HCT116 (cell line): ENCODE measurements at regions not wholly inside any gene's neighbourhood (a gene's known extent, or its start where the extent isn't known, plus 50 kb on each side); places are given as distances from the start of the nearest gene placed in this dataset.

ENCODE experiments used
- ATAC-seq: fragments of 200-7000 bp; cut with Tn5 transposase; 2 replicates; pipeline ENCODE4 v1.9.1; 2020; ENCODE audit warnings: mild to moderate bottlenecking, moderate library complexity
- BruUV-seq: library from RNA; stranded (reverse); fragments of 400-500 nt; replicated peaks from 2 replicates; lab custom pipeline; 2021; lab: Mats Ljungman, UMichigan
- CTCF ChIA-PET: fragments of 300-600 bp; sonication (Branson Sonifier 250); formaldehyde crosslinking; loops from one replicate; lab custom pipeline; 2021; ENCODE audit warnings: antibody characterized with exemption; lab: Charles Lee
- POLR2A ChIA-PET: fragments of 300-600, 350-600 bp; sonication (Branson Sonifier 250); formaldehyde crosslinking; loops from one replicate; lab custom pipeline; 2021; ENCODE audit warnings: antibody characterized with exemption; lab: Charles Lee
- RAD21 ChIA-PET, 2 experiments: fragments of 300-600 bp; sonication (Branson Sonifier 250); formaldehyde crosslinking; loops; one replicate each; lab custom pipeline; 2023; ENCODE audit warnings: low total read pairs in 2 of 2; ENCODE audit not compliant: uncharacterized antibody in 2 of 2, unreplicated experiment in 2 of 2, low non-redundant PET in 1 of 2; lab: Charles Lee
- DNase-seq: peaks from one replicate; pipeline ENCODE4 v3.0.0-alpha.2; 2010; ENCODE audit warnings: low read depth, low spot score
- H2AFZ ChIP-seq: fragments of 200-600 bp; shearing (Covaris generic), sonication (generic); 2 replicates; pipeline ENCODE4 v1.6.1; 2017; ENCODE audit warnings: low read depth, mixed run types, mixed read lengths, antibody characterized with exemption, low read length; ENCODE audit not compliant: poor library complexity, severe bottlenecking
- H3K27ac ChIP-seq: 2 replicates; pipeline ENCODE4 v1.5.1; 2012; ENCODE audit warnings: low read depth, low read length
- H3K27me3 ChIP-seq: fragments of 200-600 bp; sonication (generic); 2 replicates; pipeline ENCODE4 v1.6.1; 2016; ENCODE audit warnings: mixed run types, low read length, mixed read lengths; ENCODE audit not compliant: insufficient read depth
- H3K36me3 ChIP-seq, 2 experiments: fragments of 200-500 bp in 1 of 2; fragments of 200-600 bp in 1 of 2; sonication (Bioruptor generic) in 1 of 2; sonication (generic) in 1 of 2; 2 replicates each; pipeline versions ENCODE4 v1.5.1 to v1.6.1; 2014 to 2016; ENCODE audit warnings: low read length in 2 of 2, inconsistent platforms in 1 of 2, mixed read lengths in 1 of 2, mixed run types in 1 of 2; ENCODE audit not compliant: insufficient read depth in 2 of 2, control insufficient read depth in 1 of 2
- H3K4me1 ChIP-seq, 2 experiments: fragments of 200-600 bp in 1 of 2; sonication (generic) in 1 of 2; 2 replicates each; pipeline versions ENCODE4 v1.5.1 to v1.6.1; 2012 to 2017; ENCODE audit warnings: low read length in 2 of 2, inconsistent platforms in 1 of 2, mild to moderate bottlenecking in 1 of 2, mixed read lengths in 1 of 2, mixed run types in 1 of 2, moderate library complexity in 1 of 2; ENCODE audit not compliant: insufficient read depth in 2 of 2, control insufficient read depth in 1 of 2
- H3K4me2 ChIP-seq: fragments of 200-600 bp; sonication (generic); 2 replicates; pipeline ENCODE4 v1.6.1; 2017; ENCODE audit warnings: mixed run types, low read length, mixed read lengths
- H3K4me3 ChIP-seq, 2 experiments: fragments of 200-600 bp in 1 of 2; sonication (generic) in 1 of 2; replicated peaks in 1 of 2; 2 replicates each; pipeline ENCODE4 v1.5.1; 2011 to 2016; ENCODE audit warnings: low read length in 2 of 2, control low read depth in 1 of 2, low read depth in 1 of 2, mild to moderate bottlenecking in 1 of 2, mixed read lengths in 1 of 2, mixed run types in 1 of 2
- H3K79me2 ChIP-seq: fragments of 200-600 bp; sonication (generic); 2 replicates; pipeline ENCODE4 v1.6.1; 2017; ENCODE audit warnings: mild to moderate bottlenecking, mixed run types, low read length, moderate library complexity, mixed read lengths; ENCODE audit not compliant: insufficient read depth
- H3K9ac ChIP-seq: fragments of 200-600 bp; sonication (generic); 2 replicates; pipeline ENCODE4 v1.6.1; 2016; ENCODE audit warnings: low read length, mixed read lengths
- H3K9me2 ChIP-seq: fragments of 200-600 bp; sonication (generic), shearing (Covaris generic); 2 replicates; pipeline ENCODE4 v1.6.1; 2017; ENCODE audit warnings: mixed run types, mild to moderate bottlenecking, moderate library complexity; ENCODE audit not compliant: insufficient read depth
- H3K9me3 ChIP-seq, 2 experiments: fragments of 200-500 bp in 1 of 2; fragments of 200-600 bp in 1 of 2; sonication (Bioruptor generic) in 1 of 2; sonication (generic) in 1 of 2; 2 replicates each; pipeline ENCODE4 v1.6.1; 2014 to 2017; ENCODE audit warnings: low read length in 2 of 2, mixed read lengths in 2 of 2, inconsistent platforms in 1 of 2, low read depth in 1 of 2, mild to moderate bottlenecking in 1 of 2, mixed run types in 1 of 2, moderate library complexity in 1 of 2; ENCODE audit not compliant: control insufficient read depth in 1 of 2, insufficient read depth in 1 of 2
- H4K20me1 ChIP-seq: fragments of 200-600 bp; sonication (generic), shearing (Covaris generic); 2 replicates; pipeline ENCODE4 v1.6.1; 2017; ENCODE audit warnings: mixed run types, mild to moderate bottlenecking, moderate library complexity; ENCODE audit not compliant: insufficient read depth
- CBX3 ChIP-seq: IDR thresholded peaks from 2 replicates; pipeline ENCODE4 v1.6.1; 2012; ENCODE audit warnings: low read depth
- CEBPB ChIP-seq: IDR thresholded peaks from 2 replicates; pipeline ENCODE4 v1.6.1; 2012; ENCODE audit warnings: low read depth
- ELF1 ChIP-seq: IDR thresholded peaks from 2 replicates; pipeline ENCODE4 v1.6.1; 2012; ENCODE audit warnings: low read depth, borderline replicate concordance
- FOSL1 ChIP-seq: IDR thresholded peaks from 2 replicates; pipeline ENCODE4 v1.6.1; 2012; ENCODE audit warnings: low read depth
- POLR2A ChIP-seq: IDR thresholded peaks from 2 replicates; pipeline ENCODE4 v1.7.0; 2011; ENCODE audit warnings: borderline replicate concordance; ENCODE audit not compliant: insufficient read depth, insufficient read length; ENCODE audit errors: extremely low read depth
- REST ChIP-seq: IDR thresholded peaks from 2 replicates; pipeline ENCODE4 v1.6.1; 2012; ENCODE audit warnings: low read depth
- SP1 ChIP-seq: IDR thresholded peaks from 2 replicates; pipeline ENCODE4 v1.6.1; 2012; ENCODE audit warnings: low read depth
- SRF ChIP-seq: IDR thresholded peaks from 2 replicates; pipeline ENCODE4 v1.6.1; 2012; ENCODE audit warnings: low read depth
- YY1 ChIP-seq: IDR thresholded peaks from 2 replicates; pipeline ENCODE4 v1.6.1; 2011; ENCODE audit warnings: low read length, low read depth, moderate library complexity, mild to moderate bottlenecking; ENCODE audit not compliant: insufficient replicate concordance; ENCODE audit errors: extremely low read depth
- intact Hi-C: fragments of 100-400 bp; cut with micrococcal nuclease; formaldehyde crosslinking; loops from 2 replicates; pipeline ENCODE4 v1.10.0; 2022

DNA sequence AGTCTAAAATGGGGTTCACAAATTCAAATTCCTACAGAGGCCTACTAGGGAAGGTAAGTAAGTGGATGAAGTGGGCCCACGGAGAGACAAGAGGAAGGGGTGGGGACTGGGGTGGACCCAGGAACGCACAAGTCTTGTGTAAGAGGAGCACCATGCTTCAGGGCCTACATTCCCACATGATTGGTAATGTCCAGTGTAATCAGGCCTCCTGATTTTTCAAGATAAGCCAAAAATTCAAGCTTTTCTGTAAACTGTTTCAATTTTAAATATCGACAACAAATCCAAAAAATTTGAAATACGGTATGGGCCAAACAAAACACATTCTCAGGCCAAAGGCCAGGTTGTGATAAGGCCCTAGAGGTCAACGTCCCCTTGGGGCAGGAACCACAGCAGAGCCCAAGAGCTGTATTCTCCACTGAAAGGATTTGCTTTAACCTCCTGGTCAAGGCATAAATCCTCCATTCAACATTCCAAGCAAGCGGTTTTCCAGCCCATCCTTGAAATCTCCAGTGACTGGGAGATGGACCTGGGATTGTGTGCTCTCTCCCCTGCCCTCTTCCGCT is 116.4 kb downstream of the TRIM29 start:
- Histone ChIP-seq H3K27ac (no peak overlapping the region), H3K9ac (no peak overlapping the region), H3K4me1 (no peaks in the 10 kb centered on the region), H3K27me3 (peaks cover 12% of the 10 kb centered on the region; the same call in 1 of the 2 replicates), H3K36me3 (no peaks in the 10 kb centered on the region), H3K79me2 (no peaks in the 10 kb centered on the region), H4K20me1 (no peaks in the 10 kb centered on the region), H3K9me2 (no peaks in the 10 kb centered on the region), H3K4me3 (no peak overlapping the region), H2AFZ (no peak overlapping the region), H3K4me2 (no peak overlapping the region), H3K9me3 (no peaks in the 10 kb centered on the region)
- BruUV-seq: no TSS peak
- RAD21 ChIA-PET: no interaction called here
- no peak for DNase-seq
- intact Hi-C loops: no loop called here
- POLR2A ChIA-PET: no interaction called here
- no peak for ATAC-seq
- CTCF ChIA-PET: no interaction called here
- TF ChIP-seq YY1 (no peak), FOSL1 (no peak), REST (no peak), SRF (no peak), CEBPB (no peak), SP1 (no peak), CBX3 (no peak), POLR2A (no peak), ELF1 (no peak)
